ENCODE measurements at regions not wholly inside any gene's neighbourhood (a gene's known extent, or its start where the extent isn't known, plus 50 kb on each side); places are given as distances from the start of the nearest gene placed in this dataset.

- TF ChIP-seq PRDM10 (IDR thresholded peaks at IDR 0.05; ENCODE audit: partially characterized antibody) (no peak), PCBP1 (IDR thresholded peaks at IDR 0.05; ENCODE audit: low read depth, low read length, poor library complexity, severe bottlenecking) (no peak), SREBF2 (CRISPR knock-in tag; IDR thresholded peaks at IDR 0.05) (no peak), BRF1 (IDR thresholded peaks at IDR 0.05; ENCODE audit: borderline replicate concordance, extremely low read depth, insufficient read length) (no peak), MCM2 (IDR thresholded peaks at IDR 0.05; ENCODE audit: low read depth) (no peak), EHMT2 (IDR thresholded peaks at IDR 0.05) (peak; percentile 65), REST (IDR thresholded peaks at IDR 0.05; ENCODE audit: borderline replicate concordance) (peak; percentile 50), REST (CRISPR knock-in tag; IDR thresholded peaks at IDR 0.05; ENCODE audit: low read depth) (no peak), CBFA2T3 (IDR thresholded peaks at IDR 0.05) (peak; percentile 33; the same call in 1 of the 2 replicates), ZNF592 (IDR thresholded peaks at IDR 0.05) (no peak)
Measured at GRCh38 chr11:98398508-98398907, 622.2 kb upstream of the CNTN5 start (continued).

Data from K562 (cell line).